Astrocyte of the cerebellum (primary cell): ENCODE measurements at regions not wholly inside any gene's neighbourhood (a gene's known extent, or its start where the extent isn't known, plus 50 kb on each side); places are given as distances from the start of the nearest gene placed in this dataset.

Experiments used
- DNase-seq: peaks from one replicate; pipeline ENCODE4 v3.0.0-alpha.2; 2011; ENCODE audit warnings: low read depth
- H3K4me3 ChIP-seq: 2 replicates; pipeline ENCODE4 v1.5.1; 2011; ENCODE audit warnings: mild to moderate bottlenecking, low read depth, low read length, moderate library complexity
- CTCF ChIP-seq: IDR thresholded peaks from 2 replicates; pipeline ENCODE4 v1.5.1; 2012; ENCODE audit warnings: low read length, low read depth, moderate library complexity, mild to moderate bottlenecking; ENCODE audit errors: missing control alignments
- in situ Hi-C: cut with HindIII; loops from 2 replicates; pipeline ENCODE4 v1.10.0; 2017; ENCODE audit warnings: low sequenced_read_pairs

GRCh38 chr18:64403784-64404503, 255.1 kb upstream of the LINC00305 start:
- H3K4me3 ChIP-seq: no peak overlapping the region
- DNase-seq: no peak
- TF ChIP-seq CTCF: no peak
- in situ Hi-C loops: no loop called here

GRCh38 chr18:64402636-64403035, 253.7 kb upstream of the LINC00305 start:
- no peak for TF ChIP-seq CTCF
- in situ Hi-C loops: no loop called here
- no peak overlapping the region for H3K4me3 ChIP-seq
- DNase-seq: no peak

- no peak for TF ChIP-seq CTCF
- H3K4me3 ChIP-seq: no peak overlapping the region
- no peak for DNase-seq
- in situ Hi-C loops: no loop called here
These were observed 252.6 kb upstream of the LINC00305 start for GRCh38 chr18:64401268-64402060.

- no peak overlapping the region for H3K4me3 ChIP-seq
- DNase-seq: no peak
- TF ChIP-seq CTCF: no peak
- in situ Hi-C loops: no loop called here
These were observed 250.7 kb upstream of the LINC00305 start for GRCh38 chr18:64399566-64399965.

GRCh38 chr18:64398320-64398719, 249.4 kb upstream of the LINC00305 start:
- in situ Hi-C loops: no loop called here
- TF ChIP-seq CTCF: no peak
- no peak for DNase-seq
- no peak overlapping the region for H3K4me3 ChIP-seq

- DNase-seq: no peak
- in situ Hi-C loops: no loop called here
- H3K4me3 ChIP-seq: no peak overlapping the region
- TF ChIP-seq CTCF: no peak
These were observed 243.3 kb upstream of the LINC00305 start for GRCh38 chr18:64392202-64392601.
